ENCODE measurements at regions not wholly inside any gene's neighbourhood (a gene's known extent, or its start where the extent isn't known, plus 50 kb on each side); places are given as distances from the start of the nearest gene placed in this dataset.

GRCh38 chr18:47658498-47658897 is 272.0 kb downstream of the SMAD2 start:
- H3K4me1 ChIP-seq (ENCODE audit: control insufficient read depth, insufficient read depth, low read length): no peaks in the 10 kb centered on the region
- H3K4me3 ChIP-seq (ENCODE audit: low read depth in 2 of 2, low read length in 2 of 2): no peak overlapping the region
- in situ Hi-C loops (cut with HindIII; ENCODE audit: low pct_unique_long_range_greater_than_20kb, low sequenced_read_pairs) (no loop called here), intact Hi-C loops (cut with micrococcal nuclease; ENCODE audit: unreplicated experiment) (no loop called here)
- TF ChIP-seq POLR2AphosphoS5 (IDR thresholded peaks at IDR 0.05; ENCODE audit: low read depth, low read length) (no peak), REST (IDR thresholded peaks at IDR 0.05; ENCODE audit: insufficient read depth in 1 of 2, low read depth in 2 of 2, low read length in 1 of 2) (no peak), CTCF (IDR thresholded peaks at IDR 0.05) (no peak)
- no peaks in the 10 kb centered on the region for H3K27me3 ChIP-seq (ENCODE audit: control insufficient read depth, insufficient read depth, low read length)
- H3K36me3 ChIP-seq (ENCODE audit: control insufficient read depth, insufficient read depth, low read length): no peaks in the 10 kb centered on the region
- ChIA-PET POLR2A (no interaction called here), CTCF (no interaction called here)
- H3K9me3 ChIP-seq (ENCODE audit: control insufficient read depth, insufficient read depth, low read depth, low read length): no peaks in the 10 kb centered on the region
- no peak for ATAC-seq
- no peak for DNase-seq (ENCODE audit: low read depth, low spot score)
- BruUV-seq (replicated peaks): no TSS peak
- H3K27ac ChIP-seq (ENCODE audit: low read length): no peak overlapping the region

GRCh38 chr18:47654988-47655387 is 275.5 kb downstream of the SMAD2 start:
- no peaks in the 10 kb centered on the region for H3K36me3 ChIP-seq (ENCODE audit: control insufficient read depth, insufficient read depth, low read length)
- no peak for TF ChIP-seq REST (IDR thresholded peaks at IDR 0.05; ENCODE audit: insufficient read depth in 1 of 2, low read depth in 2 of 2, low read length in 1 of 2)
- TF ChIP-seq SIN3A (IDR thresholded peaks at IDR 0.05; ENCODE audit: borderline replicate concordance, insufficient read depth, low read depth, low read length): no peak
- no peak for TF ChIP-seq POLR2AphosphoS5 (IDR thresholded peaks at IDR 0.05; ENCODE audit: low read depth, low read length)
- TF ChIP-seq CTCF (IDR thresholded peaks at IDR 0.05): no peak
- no peak for TF ChIP-seq TCF7L2 (IDR thresholded peaks at IDR 0.05; ENCODE audit: low read depth, low read length)
- H3K9me3 ChIP-seq (ENCODE audit: control insufficient read depth, insufficient read depth, low read depth, low read length): no peaks in the 10 kb centered on the region
- no peak overlapping the region for H3K27ac ChIP-seq (ENCODE audit: low read length)
- CTCF ChIA-PET: no interaction called here
- no peaks in the 10 kb centered on the region for H3K4me1 ChIP-seq (ENCODE audit: control insufficient read depth, insufficient read depth, low read length)
- POLR2A ChIA-PET: no interaction called here
- BruUV-seq (replicated peaks): no TSS peak
- H3K27me3 ChIP-seq (ENCODE audit: control insufficient read depth, insufficient read depth, low read length): no peaks in the 10 kb centered on the region
- no peak for ATAC-seq
- intact Hi-C loops (cut with micrococcal nuclease; ENCODE audit: unreplicated experiment) (no loop called here), in situ Hi-C loops (cut with HindIII; ENCODE audit: low pct_unique_long_range_greater_than_20kb, low sequenced_read_pairs) (no loop called here)
- no peak overlapping the region for H3K4me3 ChIP-seq (ENCODE audit: low read depth in 2 of 2, low read length in 2 of 2)
- DNase-seq (ENCODE audit: low read depth, low spot score): no peak

Measured in Panc1 (cell line).